Heart left ventricle (tissue), 13 donors: ENCODE measurements at regions not wholly inside any gene's neighbourhood (a gene's known extent, or its start where the extent isn't known, plus 50 kb on each side); places are given as distances from the start of the nearest gene placed in this dataset.

Experiments used
- POLR2A ChIP-seq, 2 donors: fragments of 450-650 bp; IDR thresholded peaks; one replicate each; pipeline ENCODE4 v1.6.1; 2017; ENCODE audit warnings: antibody characterized with exemption in 2 of 2, mild to moderate bottlenecking in 2 of 2, moderate library complexity in 2 of 2
- TF ChIP-seq, protein P1 (sequence below), 12 donors: fragments of 200-600 bp; sonication (generic) in 4 of 12; IDR thresholded peaks; one replicate each; pipeline versions ENCODE4 v1.5.0 to v1.8.0; 2018 to 2022; ENCODE audit warnings: antibody characterized with exemption in 12 of 12, mild to moderate bottlenecking in 5 of 12
- donor health status: ischemic (EF 13 %, LVEDD 7.1; RV severe dilation, severe dysfunction).
- donor health status: DM: no; HTN: yes; CAD: no.
- donor health status: DM: no; HTN: no; CAD: no.
- donor health status: ischemic (EF 25% LVEDD 6.9; RV normal size, moderate dysfunction).
- donor health status: ischemic (EF 25% LVEDD 5.7; RV mildly dilated, moderate dysfunction).
- donor health status: ischemic (EF 35%, LVEDD 5.7; RV mildly dilated, moderate dysfunction).
- donor health status: nonischemic (EF 11% LVEDD 7.7; RV severe dilation, severe dysfunction).
- donor health status: DM: yes; HTN: yes; CAD: no.
- donor health status: PGD.
- donor health status: ischemic (EF 29% LVEDD 5.4; RV normal size, mild dysfunction).
- donor health status: nonischemic (EF 23%, LVEDD 6.1; RV moderate dilation, normal function).

DNA sequence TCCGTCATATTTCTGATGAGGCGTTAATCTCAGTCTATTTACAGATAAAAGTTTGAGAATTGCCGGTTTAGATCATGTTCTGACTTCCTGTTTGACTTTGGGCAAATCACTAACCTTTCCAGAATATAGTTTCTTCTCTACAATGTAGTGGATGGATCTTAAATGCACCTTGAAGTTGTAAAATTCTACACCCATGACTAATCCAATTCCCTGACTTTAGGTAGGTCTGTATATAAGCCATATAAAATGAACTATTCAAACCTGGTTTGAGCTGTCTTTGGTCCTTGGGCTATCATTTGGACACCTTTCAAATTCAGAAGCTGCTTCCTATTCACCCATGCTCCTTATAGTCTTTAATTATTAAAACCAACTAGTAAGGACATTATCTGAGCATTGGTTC, 52.2 kb upstream of the BLID start:
- no peak for TF ChIP-seq POLR2A (IDR thresholded peaks at IDR 0.05)
- TF ChIP-seq, protein P1, sequence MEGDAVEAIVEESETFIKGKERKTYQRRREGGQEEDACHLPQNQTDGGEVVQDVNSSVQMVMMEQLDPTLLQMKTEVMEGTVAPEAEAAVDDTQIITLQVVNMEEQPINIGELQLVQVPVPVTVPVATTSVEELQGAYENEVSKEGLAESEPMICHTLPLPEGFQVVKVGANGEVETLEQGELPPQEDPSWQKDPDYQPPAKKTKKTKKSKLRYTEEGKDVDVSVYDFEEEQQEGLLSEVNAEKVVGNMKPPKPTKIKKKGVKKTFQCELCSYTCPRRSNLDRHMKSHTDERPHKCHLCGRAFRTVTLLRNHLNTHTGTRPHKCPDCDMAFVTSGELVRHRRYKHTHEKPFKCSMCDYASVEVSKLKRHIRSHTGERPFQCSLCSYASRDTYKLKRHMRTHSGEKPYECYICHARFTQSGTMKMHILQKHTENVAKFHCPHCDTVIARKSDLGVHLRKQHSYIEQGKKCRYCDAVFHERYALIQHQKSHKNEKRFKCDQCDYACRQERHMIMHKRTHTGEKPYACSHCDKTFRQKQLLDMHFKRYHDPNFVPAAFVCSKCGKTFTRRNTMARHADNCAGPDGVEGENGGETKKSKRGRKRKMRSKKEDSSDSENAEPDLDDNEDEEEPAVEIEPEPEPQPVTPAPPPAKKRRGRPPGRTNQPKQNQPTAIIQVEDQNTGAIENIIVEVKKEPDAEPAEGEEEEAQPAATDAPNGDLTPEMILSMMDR (IDR thresholded peaks at IDR 0.05), result no peak
